HL-60/S4 treated with phorbol 12-myristate 13-acetate at 8.2 ng/mL for 4 days and 3 days (cell line): ENCODE measurements at regions not wholly inside any gene's neighbourhood (a gene's known extent, or its start where the extent isn't known, plus 50 kb on each side); places are given as distances from the start of the nearest gene placed in this dataset.
"Not testable (repeated sequence)": the region's sequence is repeated elsewhere in the genome, so short reads cannot be mapped to it uniquely, and the experiment has no call there.

Experiments used
- in situ Hi-C: fragments of 300-500 bp; cut with MboI; formaldehyde crosslinking; loops from 2 replicates; pipeline ENCODE4 v1.15.0; 2022; ENCODE audit warnings: low sequenced_read_pairs

- in situ Hi-C loops, result loop anchor here (25.0 kb wide), 1 partner anchor 837 kb away; no protein-coding TSS in a partner anchor
Observed at GRCh38 chr1:87973896-87974295, 645.2 kb downstream of the LMO4 start.

- in situ Hi-C loops, result no loop called here
Observed at GRCh38 chr1:87976316-87976715, 647.6 kb downstream of the LMO4 start.

- in situ Hi-C loops, result no loop called here
Observed at GRCh38 chr1:87977145-87977544, 648.5 kb downstream of the LMO4 start.

- in situ Hi-C loops, result no loop called here
Observed at GRCh38 chr1:87979079-87979478, 650.4 kb downstream of the LMO4 start.

- in situ Hi-C loops, result no loop called here
Observed at GRCh38 chr1:87980494-87980893, 651.8 kb downstream of the LMO4 start.

GRCh38 chr1:87981386-87981785, 652.7 kb downstream of the LMO4 start:
- in situ Hi-C loops, result no loop called here

- in situ Hi-C loops, result no loop called here
Observed at GRCh38 chr1:87981810-87982209, 653.1 kb downstream of the LMO4 start.

- in situ Hi-C loops, result no loop called here
Observed at GRCh38 chr1:87983841-87984240, 655.2 kb downstream of the LMO4 start.

GRCh38 chr1:87985071-87985470, 656.4 kb downstream of the LMO4 start:
- in situ Hi-C loops, result no loop called here

GRCh38 chr1:87986130-87986866, 657.6 kb downstream of the LMO4 start:
- in situ Hi-C loops, result no loop called here

GRCh38 chr1:87989346-87989745, 660.7 kb downstream of the LMO4 start:
- in situ Hi-C loops, result no loop called here

- in situ Hi-C loops, result not testable (repeated sequence)
Observed at GRCh38 chr1:87992536-87992935, 663.9 kb downstream of the LMO4 start.

GRCh38 chr1:87993051-87993450, 664.4 kb downstream of the LMO4 start:
- in situ Hi-C loops, result no loop called here

- in situ Hi-C loops, result no loop called here
Observed at GRCh38 chr1:87999852-88000251, 671.2 kb downstream of the LMO4 start.

GRCh38 chr1:88001460-88001859, 672.8 kb downstream of the LMO4 start:
- in situ Hi-C loops, result no loop called here

- in situ Hi-C loops, result no loop called here
Observed at GRCh38 chr1:88003255-88003654, 674.6 kb downstream of the LMO4 start.

GRCh38 chr1:88009916-88010315, 674.2 kb upstream of the PKN2 start:
- in situ Hi-C loops, result no loop called here

GRCh38 chr1:88013485-88013884, 670.6 kb upstream of the PKN2 start:
- in situ Hi-C loops, result no loop called here

GRCh38 chr1:88014131-88014530, 669.9 kb upstream of the PKN2 start:
- in situ Hi-C loops, result no loop called here

GRCh38 chr1:88016947-88017346, 667.1 kb upstream of the PKN2 start:
- in situ Hi-C loops, result no loop called here

- in situ Hi-C loops, result no loop called here
Observed at GRCh38 chr1:88021529-88021928, 662.5 kb upstream of the PKN2 start.

- in situ Hi-C loops, result no loop called here
Observed at GRCh38 chr1:88022516-88022915, 661.6 kb upstream of the PKN2 start.

- in situ Hi-C loops, result no loop called here
Observed at GRCh38 chr1:88029142-88029541, 654.9 kb upstream of the PKN2 start.
